ENCODE measurements at regions not wholly inside any gene's neighbourhood (a gene's known extent, or its start where the extent isn't known, plus 50 kb on each side); places are given as distances from the start of the nearest gene placed in this dataset.
A peak's percentile ranks its signal among the peaks of the same experiment; 100 is the strongest.

DNA sequence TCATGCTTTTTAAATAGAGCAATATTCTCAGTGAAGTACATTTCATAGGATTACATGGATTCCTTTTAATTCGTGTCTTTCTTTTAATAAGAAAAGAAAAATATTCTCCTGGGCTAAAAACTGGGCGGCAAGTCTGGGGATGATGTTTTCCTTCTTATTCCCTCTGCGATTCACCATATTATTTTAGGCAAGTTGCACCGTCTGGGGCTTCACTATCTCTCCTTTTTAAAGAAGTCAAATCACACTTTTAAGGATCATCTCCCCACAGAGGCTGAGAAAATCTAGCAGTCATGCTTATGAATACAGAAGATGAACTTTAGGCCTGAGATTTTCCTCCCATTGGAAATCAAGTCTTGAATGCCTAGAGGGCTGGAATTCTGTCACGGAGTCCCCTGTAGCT lies 104.1 kb downstream of the COPS8 start:
- TF ChIP-seq, protein P1, sequence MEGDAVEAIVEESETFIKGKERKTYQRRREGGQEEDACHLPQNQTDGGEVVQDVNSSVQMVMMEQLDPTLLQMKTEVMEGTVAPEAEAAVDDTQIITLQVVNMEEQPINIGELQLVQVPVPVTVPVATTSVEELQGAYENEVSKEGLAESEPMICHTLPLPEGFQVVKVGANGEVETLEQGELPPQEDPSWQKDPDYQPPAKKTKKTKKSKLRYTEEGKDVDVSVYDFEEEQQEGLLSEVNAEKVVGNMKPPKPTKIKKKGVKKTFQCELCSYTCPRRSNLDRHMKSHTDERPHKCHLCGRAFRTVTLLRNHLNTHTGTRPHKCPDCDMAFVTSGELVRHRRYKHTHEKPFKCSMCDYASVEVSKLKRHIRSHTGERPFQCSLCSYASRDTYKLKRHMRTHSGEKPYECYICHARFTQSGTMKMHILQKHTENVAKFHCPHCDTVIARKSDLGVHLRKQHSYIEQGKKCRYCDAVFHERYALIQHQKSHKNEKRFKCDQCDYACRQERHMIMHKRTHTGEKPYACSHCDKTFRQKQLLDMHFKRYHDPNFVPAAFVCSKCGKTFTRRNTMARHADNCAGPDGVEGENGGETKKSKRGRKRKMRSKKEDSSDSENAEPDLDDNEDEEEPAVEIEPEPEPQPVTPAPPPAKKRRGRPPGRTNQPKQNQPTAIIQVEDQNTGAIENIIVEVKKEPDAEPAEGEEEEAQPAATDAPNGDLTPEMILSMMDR (IDR thresholded peaks at IDR 0.05), result no peak
- Histone ChIP-seq H3K27ac (peak overlapping the region in 1 of 2 donors; percentile 31), H3K4me3 (no peak overlapping the region)
- DNase-seq (ENCODE audit: low spot score), result no peak

DNA sequence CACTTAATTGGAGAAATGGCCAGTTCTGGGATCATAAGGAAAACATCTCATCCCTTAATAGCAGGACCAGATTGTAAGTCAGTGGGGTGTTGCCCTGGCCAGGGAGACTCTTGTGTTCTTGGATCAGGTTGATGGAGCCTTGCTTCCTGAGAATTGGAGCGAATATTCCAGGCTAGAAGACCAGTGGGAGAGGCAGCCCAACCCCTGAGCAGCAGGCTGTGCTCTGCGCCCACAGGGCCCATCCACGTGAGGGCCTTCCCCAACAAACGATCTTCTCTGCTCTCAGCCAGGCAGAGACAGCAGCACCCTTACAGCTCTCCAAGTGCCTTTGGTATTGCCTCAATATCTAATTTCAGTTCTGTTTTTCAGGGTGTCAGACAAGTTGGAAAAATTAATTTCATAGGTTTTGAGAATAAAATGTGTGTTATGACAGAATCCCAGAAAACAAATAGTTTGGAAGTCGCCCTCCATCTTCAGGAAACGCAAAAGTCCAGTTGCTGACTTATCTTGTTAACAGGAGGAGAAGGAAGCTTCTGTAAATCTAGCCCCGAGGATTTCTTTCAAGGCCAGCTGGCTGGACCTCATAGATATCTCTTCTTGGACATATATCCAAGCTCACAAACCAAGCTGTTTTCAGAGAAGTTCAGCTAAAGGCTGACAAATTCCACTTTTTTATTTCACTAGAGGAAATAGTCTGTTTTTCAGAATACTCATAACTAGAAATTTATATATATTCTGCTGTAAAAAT lies 105.5 kb downstream of the COPS8 start:
- TF ChIP-seq, protein P1 (IDR thresholded peaks at IDR 0.05), result no peak
- H3K27ac ChIP-seq, result peak overlapping the region in 1 of 2 donors; percentile 64
- DNase-seq (ENCODE audit: low spot score), result no peak
- no peak overlapping the region for H3K4me3 ChIP-seq

DNA sequence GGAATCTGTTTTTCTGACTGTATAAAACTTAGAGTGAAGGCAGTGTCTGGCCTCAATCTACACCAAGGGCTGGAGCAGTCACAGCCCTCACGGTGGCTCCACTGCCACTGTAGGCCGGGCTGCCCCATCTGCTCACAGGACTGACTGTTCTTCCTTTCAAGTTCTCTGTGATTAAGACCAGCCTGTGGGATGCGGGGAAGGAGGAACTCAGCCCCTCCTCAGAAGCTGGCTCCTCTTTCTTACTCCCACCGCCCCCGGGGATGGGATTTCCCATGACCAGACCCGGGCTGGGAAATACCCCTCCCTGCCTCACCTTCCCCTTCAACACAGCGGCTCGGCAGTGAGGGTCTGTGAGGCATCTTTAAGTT lies 106.0 kb downstream of the COPS8 start:
- H3K27ac ChIP-seq, result peak overlapping the region in 1 of 2 donors; percentile 53
- TF ChIP-seq, protein P1 (IDR thresholded peaks at IDR 0.05), result no peak
- no peak for DNase-seq (ENCODE audit: low spot score)
- H3K4me3 ChIP-seq, result no peak overlapping the region

DNA sequence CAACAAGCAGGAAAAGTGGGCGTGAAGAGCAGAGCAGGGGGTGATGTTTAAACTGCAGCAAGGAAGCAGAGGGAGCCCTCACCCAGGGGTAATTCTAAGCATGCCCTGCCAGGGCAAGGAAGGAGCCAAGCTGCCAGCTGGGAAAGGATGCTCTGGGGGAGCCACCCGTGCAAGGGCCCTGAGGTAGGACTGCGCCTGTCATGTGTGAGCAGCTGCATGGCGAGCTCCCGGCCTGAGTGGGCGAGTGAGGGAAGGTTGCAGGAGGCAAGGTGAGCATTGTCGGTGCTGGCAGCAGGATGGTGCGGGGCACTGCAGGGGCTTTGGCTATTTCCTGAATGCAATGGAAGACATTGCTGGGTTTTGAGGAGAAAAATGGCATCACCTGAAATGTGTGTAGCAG lies 107.2 kb downstream of the COPS8 start:
- no peak overlapping the region for H3K27ac ChIP-seq
- no peak for DNase-seq (ENCODE audit: low spot score)
- no peak overlapping the region for H3K4me3 ChIP-seq
- TF ChIP-seq, protein P1 (IDR thresholded peaks at IDR 0.05), result no peak

DNA sequence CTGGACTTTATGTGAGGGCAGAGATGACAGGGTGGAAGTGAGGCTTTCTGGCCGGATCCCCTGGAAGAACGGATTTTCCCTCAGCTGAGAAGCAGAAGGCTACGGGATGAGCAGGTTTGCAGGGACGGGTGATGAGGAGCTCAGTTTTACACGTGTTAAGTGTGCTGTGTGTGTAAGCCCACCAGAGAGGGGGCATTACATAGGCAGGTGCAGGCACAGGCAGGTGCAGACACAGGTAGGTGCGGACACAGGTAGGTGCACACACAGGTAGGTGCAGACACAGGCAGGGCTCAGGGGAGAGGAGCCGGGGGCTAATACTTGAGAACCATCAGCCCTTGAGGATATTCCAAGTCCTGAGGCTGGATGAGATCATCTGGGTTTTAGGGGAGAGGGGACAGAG lies 107.7 kb downstream of the COPS8 start:
- Histone ChIP-seq H3K4me3 (no peak overlapping the region), H3K27ac (no peak overlapping the region)
- no peak for DNase-seq (ENCODE audit: low spot score)
- TF ChIP-seq, protein P1 (IDR thresholded peaks at IDR 0.05), result no peak

DNA sequence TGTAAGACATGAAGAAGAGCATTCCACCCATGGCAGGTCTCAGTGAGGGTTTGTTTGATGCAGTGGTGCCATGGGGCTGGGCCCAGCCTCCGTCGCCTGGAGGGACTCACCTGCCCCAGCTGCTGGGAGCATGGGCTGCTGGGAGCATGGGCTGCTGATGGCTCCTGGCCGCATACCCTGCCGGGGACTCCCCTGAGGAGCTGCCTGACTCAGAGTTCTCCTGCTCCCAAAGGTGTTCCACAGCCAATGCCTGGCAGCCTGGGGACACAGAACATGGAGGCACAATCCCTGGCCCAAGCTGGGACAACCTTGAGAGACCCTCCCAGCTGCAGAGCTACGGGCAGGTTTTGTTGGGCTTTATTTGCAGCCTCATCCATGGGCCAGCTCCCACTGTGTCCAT lies 108.4 kb downstream of the COPS8 start:
- DNase-seq (ENCODE audit: low spot score), result no peak
- TF ChIP-seq, protein P1 (IDR thresholded peaks at IDR 0.05), result no peak
- Histone ChIP-seq H3K4me3 (no peak overlapping the region), H3K27ac (no peak overlapping the region)

DNA sequence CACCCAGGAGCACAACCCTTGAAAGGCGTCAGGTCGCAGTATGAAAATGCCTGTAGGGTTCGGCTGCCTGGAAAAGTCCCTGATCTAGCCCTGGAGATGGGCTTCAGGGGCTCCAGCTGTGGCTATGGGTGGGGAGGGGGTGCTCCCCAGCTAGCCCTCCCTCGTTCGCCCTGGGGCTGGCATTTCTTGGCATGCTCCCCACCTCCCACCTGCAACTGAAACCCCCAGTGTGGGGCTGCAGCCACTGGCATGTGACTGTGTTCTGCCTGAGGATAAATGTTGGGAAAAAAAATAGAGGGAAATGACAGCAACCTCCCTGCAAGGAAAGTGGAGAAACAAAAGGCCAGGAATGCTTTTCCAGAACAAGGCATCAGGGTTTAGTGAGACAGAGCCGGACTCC lies 109.2 kb downstream of the COPS8 start:
- Histone ChIP-seq H3K4me3 (no peak overlapping the region), H3K27ac (no peak overlapping the region)
- no peak for DNase-seq (ENCODE audit: low spot score)
- TF ChIP-seq, protein P1 (IDR thresholded peaks at IDR 0.05), result no peak
